ENCODE measurements at regions not wholly inside any gene's neighbourhood (a gene's known extent, or its start where the extent isn't known, plus 50 kb on each side); places are given as distances from the start of the nearest gene placed in this dataset.

GRCh38 chr3:110620118-110620517 is 451.5 kb upstream of the NECTIN3 start:
- Histone ChIP-seq H3K4me2 (ENCODE audit: low read length) (no peak overlapping the region), H3F3A (ENCODE audit: insufficient read depth, low read length, poor library complexity, severe bottlenecking) (no peaks in the 10 kb centered on the region)
- TF ChIP-seq RAD21 (conservative IDR thresholded peaks at IDR 0.05) (no peak), POLR2AphosphoS5 (IDR thresholded peaks at IDR 0.05) (no peak), MXI1 (conservative IDR thresholded peaks at IDR 0.05; ENCODE audit: poor library complexity, severe bottlenecking) (no peak), SMC3 (conservative IDR thresholded peaks at IDR 0.05; ENCODE audit: poor library complexity) (no peak), EP300 (conservative IDR thresholded peaks at IDR 0.05; ENCODE audit: poor library complexity, severe bottlenecking) (no peak), EZH2 (IDR thresholded peaks at IDR 0.05; ENCODE audit: borderline replicate concordance, insufficient read depth, low read length, poor library complexity, severe bottlenecking) (no peak), TAF1 (IDR thresholded peaks at IDR 0.05; ENCODE audit: low read depth) (no peak), CTCF (IDR thresholded peaks at IDR 0.05; ENCODE audit: poor library complexity, severe bottlenecking) (no peak), REST (IDR thresholded peaks at IDR 0.05; ENCODE audit: borderline replicate concordance) (no peak)

DNA sequence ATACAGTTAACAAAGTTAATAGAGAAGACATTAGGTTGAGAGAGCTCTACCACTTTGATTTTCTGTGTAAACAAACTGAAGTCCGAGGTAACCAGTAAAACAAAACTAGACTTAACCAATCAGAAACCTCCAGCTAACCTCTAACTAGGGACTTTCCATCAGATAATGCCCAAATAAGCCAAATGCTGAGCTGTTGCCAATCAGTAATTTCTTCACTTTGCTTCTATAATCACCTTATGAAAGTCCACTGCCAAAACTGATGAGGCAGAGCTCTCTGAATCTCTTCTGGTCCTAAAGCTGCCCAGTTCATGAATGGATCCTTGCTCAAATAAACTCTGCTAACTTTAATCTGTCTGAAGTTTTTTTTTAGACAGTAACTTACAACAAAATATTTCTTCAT is 448.0 kb upstream of the NECTIN3 start:
- H3F3A ChIP-seq (ENCODE audit: insufficient read depth, low read length, poor library complexity, severe bottlenecking): no peaks in the 10 kb centered on the region
- H4K20me1 ChIP-seq (ENCODE audit: insufficient read depth): no peaks in the 10 kb centered on the region
- TF ChIP-seq TAF1 (IDR thresholded peaks at IDR 0.05; ENCODE audit: low read depth) (no peak), CTCF (IDR thresholded peaks at IDR 0.05; ENCODE audit: poor library complexity, severe bottlenecking) (no peak)
- no peak overlapping the region for H2AFZ ChIP-seq (ENCODE audit: low read depth, low read length)
- H3K9me3 ChIP-seq (ENCODE audit: low read length): no peaks in the 10 kb centered on the region
- H3K4me2 ChIP-seq (ENCODE audit: low read length): no peak overlapping the region
- H3K9me2 ChIP-seq (ENCODE audit: insufficient read depth, low read length): no peaks in the 10 kb centered on the region
- H3K4me3 ChIP-seq (ENCODE audit: low read length): no peak overlapping the region
- no peak overlapping the region for H3K9ac ChIP-seq (ENCODE audit: low read length)
- no peaks in the 10 kb centered on the region for H3K36me3 ChIP-seq (ENCODE audit: insufficient read depth, low read length)
- H3K79me2 ChIP-seq (replicated peaks; ENCODE audit: insufficient read depth, low read length): no peaks in the 10 kb centered on the region
- no peak overlapping the region for H3K27ac ChIP-seq (ENCODE audit: low read length)
- H3K27me3 ChIP-seq (ENCODE audit: insufficient read depth, low read depth, low read length): no peaks in the 10 kb centered on the region

More at GRCh38 chr3:110620118-110620517, 451.5 kb upstream of the NECTIN3 start:
- H3K36me3 ChIP-seq (ENCODE audit: insufficient read depth, low read length): no peaks in the 10 kb centered on the region
- no peaks in the 10 kb centered on the region for H3K9me3 ChIP-seq (ENCODE audit: low read length)
- no peak overlapping the region for H3K27ac ChIP-seq (ENCODE audit: low read length)
- H3K9me2 ChIP-seq (ENCODE audit: insufficient read depth, low read length): no peaks in the 10 kb centered on the region
- no peak overlapping the region for H3K4me3 ChIP-seq (ENCODE audit: low read length)
- no peak overlapping the region for H2AFZ ChIP-seq (ENCODE audit: low read depth, low read length)
- H4K20me1 ChIP-seq (ENCODE audit: insufficient read depth): no peaks in the 10 kb centered on the region
- H3K27me3 ChIP-seq (ENCODE audit: insufficient read depth, low read depth, low read length): no peaks in the 10 kb centered on the region
- H3K79me2 ChIP-seq (replicated peaks; ENCODE audit: insufficient read depth, low read length): no peaks in the 10 kb centered on the region
- H3K9ac ChIP-seq (ENCODE audit: low read length): no peak overlapping the region
